Mucosa of gallbladder (tissue), 1 donor: ENCODE measurements at regions not wholly inside any gene's neighbourhood (a gene's known extent, or its start where the extent isn't known, plus 50 kb on each side); places are given as distances from the start of the nearest gene placed in this dataset.
A peak's percentile ranks its signal among the peaks of the same experiment; 100 is the strongest.

ENCODE experiments used
- DNase-seq: peaks from one replicate; pipeline ENCODE4 v3.0.0-alpha.2; 2020; ENCODE audit warnings: low spot score
- donor health status: DM: no; HTN: no; CAD: no.

- DNase-seq: no peak
These were observed 410.3 kb upstream of the RASGEF1B start for GRCh38 chr4:81881855-81882621.

- no peak for DNase-seq
These were observed 404.4 kb upstream of the RASGEF1B start for GRCh38 chr4:81876106-81876505.

GRCh38 chr4:81874661-81875515 lies 403.2 kb upstream of the RASGEF1B start:
- DNase-seq: no peak

- DNase-seq: no peak
These were observed 398.6 kb upstream of the RASGEF1B start for GRCh38 chr4:81870275-81870674.

- no peak for DNase-seq
These were observed 388.4 kb upstream of the RASGEF1B start for GRCh38 chr4:81860111-81860510.

- DNase-seq: no peak
These were observed 382.7 kb upstream of the RASGEF1B start for GRCh38 chr4:81854406-81854805.

GRCh38 chr4:81852031-81852715 lies 380.5 kb upstream of the RASGEF1B start:
- no peak for DNase-seq

GRCh38 chr4:81850701-81851100 lies 379.0 kb upstream of the RASGEF1B start:
- DNase-seq: no peak

- no peak for DNase-seq
These were observed 374.1 kb upstream of the RASGEF1B start for GRCh38 chr4:81845761-81846160.

GRCh38 chr4:81845273-81845672 lies 373.6 kb upstream of the RASGEF1B start:
- DNase-seq: no peak

GRCh38 chr4:81844717-81845116 lies 373.0 kb upstream of the RASGEF1B start:
- peak; percentile 79 for DNase-seq

- no peak for DNase-seq
These were observed 367.8 kb upstream of the RASGEF1B start for GRCh38 chr4:81839347-81840042.

- DNase-seq: no peak
These were observed 366.9 kb upstream of the RASGEF1B start for GRCh38 chr4:81838586-81838985.

GRCh38 chr4:81836716-81837115 lies 365.0 kb upstream of the RASGEF1B start:
- no peak for DNase-seq

- no peak for DNase-seq
These were observed 361.9 kb upstream of the RASGEF1B start for GRCh38 chr4:81833576-81833975.

- DNase-seq: peak; percentile 36
These were observed 357.3 kb upstream of the RASGEF1B start for GRCh38 chr4:81828991-81829390.

- DNase-seq: no peak
These were observed 356.0 kb upstream of the RASGEF1B start for GRCh38 chr4:81827577-81828202.

- DNase-seq: no peak
These were observed 355.2 kb upstream of the RASGEF1B start for GRCh38 chr4:81826817-81827424.

GRCh38 chr4:81826335-81826734 lies 354.6 kb upstream of the RASGEF1B start:
- DNase-seq: no peak

GRCh38 chr4:81818385-81818920 lies 346.7 kb upstream of the RASGEF1B start:
- no peak for DNase-seq
